A673 (cell line): ENCODE measurements at regions not wholly inside any gene's neighbourhood (a gene's known extent, or its start where the extent isn't known, plus 50 kb on each side); places are given as distances from the start of the nearest gene placed in this dataset.

ENCODE experiments used
- BruUV-seq: library from RNA; stranded (reverse); fragments of 400-500 nt; replicated peaks from 2 replicates; lab custom pipeline; 2021; lab: Mats Ljungman, UMichigan
- CTCF ChIA-PET: fragments of 300-600 bp; sonication (Branson Sonifier 250); formaldehyde crosslinking; loops from one replicate; lab custom pipeline; 2022; ENCODE audit warnings: antibody characterized with exemption; lab: Charles Lee
- POLR2A ChIA-PET: fragments of 300-600 bp; sonication (Branson Sonifier 250); formaldehyde crosslinking; loops from one replicate; lab custom pipeline; 2022; ENCODE audit warnings: antibody characterized with exemption; ENCODE audit not compliant: low non-redundant PET; lab: Charles Lee
- DNase-seq: peaks from one replicate; pipeline ENCODE4 v3.0.0-alpha.2; 2015; ENCODE audit warnings: low spot score
- H3K27ac ChIP-seq: fragments of 200-600 bp; sonication (generic); 2 replicates; pipeline ENCODE4 v1.5.1; 2016; ENCODE audit warnings: mixed run types, low read depth, mild to moderate bottlenecking, mixed read lengths, antibody characterized with exemption, low read length; ENCODE audit not compliant: poor library complexity, severe bottlenecking
- H3K27me3 ChIP-seq: fragments of 200-600 bp; sonication (generic); replicated peaks from 2 replicates; pipeline ENCODE4 v1.6.1; 2017; ENCODE audit warnings: mixed run types, low read depth, mild to moderate bottlenecking, mixed read lengths, antibody characterized with exemption, low read length; ENCODE audit not compliant: insufficient read depth, poor library complexity
- H3K36me3 ChIP-seq: fragments of 200-600 bp; sonication (generic); 2 replicates; pipeline ENCODE4 v1.6.1; 2016; ENCODE audit warnings: mixed run types, mild to moderate bottlenecking, mixed read lengths, antibody characterized with exemption, low read length; ENCODE audit not compliant: insufficient read depth, poor library complexity, severe bottlenecking
- H3K4me1 ChIP-seq: fragments of 200-600 bp; sonication (generic); 2 replicates; pipeline ENCODE4 v1.6.1; 2017; ENCODE audit warnings: mixed run types, mild to moderate bottlenecking, mixed read lengths, antibody characterized with exemption, low read length; ENCODE audit not compliant: insufficient read depth, poor library complexity, severe bottlenecking
- H3K4me3 ChIP-seq: fragments of 200-600 bp; sonication (generic); 2 replicates; pipeline ENCODE4 v1.5.1; 2016; ENCODE audit warnings: low read depth, mixed run types, mild to moderate bottlenecking, mixed read lengths, low read length; ENCODE audit not compliant: poor library complexity, severe bottlenecking
- H3K9me3 ChIP-seq: fragments of 200-600 bp; sonication (generic); 2 replicates; pipeline ENCODE4 v1.6.1; 2016; ENCODE audit warnings: mixed run types, low read depth, mild to moderate bottlenecking, mixed read lengths, antibody characterized with exemption, low read length; ENCODE audit not compliant: poor library complexity, severe bottlenecking
- CTCF ChIP-seq: fragments of 300-800, 200-600 bp; sonication (generic); conservative IDR thresholded peaks from 2 replicates; pipeline ENCODE4 v1.5.1; 2017; ENCODE audit warnings: low read depth, mild to moderate bottlenecking, antibody characterized with exemption, low read length, moderate library complexity, mixed read lengths
- EZH2 ChIP-seq: fragments of 200-600 bp; sonication (generic); IDR thresholded peaks from 2 replicates; pipeline ENCODE4 v1.6.1; 2017; ENCODE audit warnings: borderline replicate concordance, low read depth, mild to moderate bottlenecking, mixed read lengths, antibody characterized with exemption, low read length; ENCODE audit not compliant: poor library complexity, severe bottlenecking
- intact Hi-C: fragments of 100-400 bp; cut with micrococcal nuclease; formaldehyde crosslinking; loops from one replicate; pipeline ENCODE4 v1.10.0; 2022; ENCODE audit not compliant: unreplicated experiment

DNA sequence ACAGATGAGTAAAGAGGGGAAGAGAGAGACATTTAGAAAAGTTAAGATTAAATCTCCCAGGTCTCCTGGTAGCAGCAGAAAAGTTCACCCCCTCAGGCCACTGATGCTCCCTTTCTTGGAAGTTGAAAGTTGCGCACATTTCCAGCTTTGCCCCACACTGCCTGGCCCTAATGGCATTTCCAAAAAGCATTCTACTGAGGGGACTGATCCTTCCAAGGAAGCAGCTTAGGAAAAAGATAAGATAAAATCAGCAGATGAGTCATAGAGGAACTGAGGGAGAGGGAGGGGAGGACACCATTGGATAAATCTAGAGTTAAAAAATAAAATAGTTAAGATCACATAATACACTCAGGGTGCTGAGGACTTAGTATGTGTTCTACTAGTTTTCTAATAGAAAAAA, 67.6 kb upstream of the SLC12A2 start:
- Histone ChIP-seq H3K4me3 (no peak overlapping the region), H3K9me3 (no peaks in the 10 kb centered on the region), H3K27ac (no peak overlapping the region), H3K36me3 (no peaks in the 10 kb centered on the region), H3K27me3 (no peaks in the 10 kb centered on the region), H3K4me1 (no peaks in the 10 kb centered on the region)
- BruUV-seq = no TSS peak
- DNase-seq = no peak
- POLR2A ChIA-PET = no interaction called here
- intact Hi-C loops = no loop called here
- CTCF ChIA-PET = no interaction called here
- TF ChIP-seq CTCF (no peak), EZH2 (no peak)

- TF ChIP-seq CTCF (no peak), EZH2 (no peak)
- H3K4me3 ChIP-seq = no peak overlapping the region
- no peaks in the 10 kb centered on the region for H3K9me3 ChIP-seq
- POLR2A ChIA-PET = interaction anchor here (0.6 kb wide), 1 partner anchor 258 kb away, joined by 4 read pairs; no protein-coding TSS in a partner anchor
- intact Hi-C loops = no loop called here
- no peaks in the 10 kb centered on the region for H3K4me1 ChIP-seq
- DNase-seq = no peak
- no peaks in the 10 kb centered on the region for H3K36me3 ChIP-seq
- BruUV-seq = no TSS peak
- no peaks in the 10 kb centered on the region for H3K27me3 ChIP-seq
- no peak overlapping the region for H3K27ac ChIP-seq
- CTCF ChIA-PET = no interaction called here
Measured at GRCh38 chr5:128019391-128019790, 64.2 kb upstream of the SLC12A2 start.

DNA sequence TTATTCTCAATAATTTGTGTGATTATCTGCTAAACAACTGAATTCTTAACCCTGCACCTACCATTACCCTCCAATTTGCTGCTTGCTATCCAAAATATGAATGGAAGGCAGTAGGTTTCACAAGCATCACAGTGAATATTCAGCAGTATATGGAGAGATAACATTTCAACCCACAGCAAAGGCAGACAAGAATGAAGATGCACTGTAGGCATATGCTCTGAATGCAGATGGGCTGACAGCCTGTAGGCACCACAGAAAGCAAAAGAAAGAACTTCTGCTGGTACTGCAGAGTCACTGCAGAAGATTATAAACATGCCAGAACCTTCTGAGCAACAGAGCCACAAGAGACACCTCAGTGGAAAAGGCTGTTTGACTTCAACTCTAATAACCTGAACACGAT, 63.6 kb upstream of the SLC12A2 start:
- BruUV-seq = no TSS peak

More for the DNA sequence above, 63.6 kb upstream of the SLC12A2 start:
- TF ChIP-seq CTCF (no peak), EZH2 (no peak)
- intact Hi-C loops = no loop called here
- H3K4me3 ChIP-seq = no peak overlapping the region
- CTCF ChIA-PET = no interaction called here
- no peaks in the 10 kb centered on the region for H3K9me3 ChIP-seq
- H3K36me3 ChIP-seq = no peaks in the 10 kb centered on the region
- no peak overlapping the region for H3K27ac ChIP-seq
- DNase-seq = no peak
- no peaks in the 10 kb centered on the region for H3K4me1 ChIP-seq
- no peaks in the 10 kb centered on the region for H3K27me3 ChIP-seq
- POLR2A ChIA-PET = interaction anchor here (0.6 kb wide), 1 partner anchor 259 kb away, joined by 4 read pairs; no protein-coding TSS in a partner anchor
